ENCODE measurements at regions not wholly inside any gene's neighbourhood (a gene's known extent, or its start where the extent isn't known, plus 50 kb on each side); places are given as distances from the start of the nearest gene placed in this dataset.

- Histone ChIP-seq H3K9me3 (ENCODE audit: control insufficient read depth in 2 of 2, insufficient read depth in 1 of 2, low read length in 1 of 2) (no peaks in the 10 kb centered on the region), H3K27ac (ENCODE audit: low read depth in 1 of 2, low read length in 1 of 2) (no peak overlapping the region), H3K4me3 (ENCODE audit: low read length in 2 of 2) (no peak overlapping the region), H3K4me1 (ENCODE audit: control insufficient read depth in 2 of 2, insufficient read depth in 2 of 2, low read length in 2 of 2) (no peaks in the 10 kb centered on the region), H3K27me3 (ENCODE audit: control insufficient read depth in 2 of 2, insufficient read depth in 1 of 2, low read length in 1 of 2) (no peaks in the 10 kb centered on the region), H3K36me3 (ENCODE audit: control insufficient read depth in 2 of 2, insufficient read depth in 2 of 2, low read length in 1 of 2) (no peaks in the 10 kb centered on the region)
- WGBS = 77% methylated on average over 23 of the region's 23 CpGs
- DNase-seq (ENCODE audit: low read depth in 6 of 9, low spot score in 9 of 9) = no peak
These were observed 159.1 kb downstream of the OLFM1 start for GRCh38 chr9:135246248-135247205.

GRCh38 chr9:135247227-135247930 lies 159.9 kb downstream of the OLFM1 start:
- 89% methylated on average over 27 of the region's 27 CpGs for WGBS
- no peak for DNase-seq (ENCODE audit: low read depth in 6 of 9, low spot score in 9 of 9)
- H3K36me3 ChIP-seq (ENCODE audit: control insufficient read depth in 2 of 2, insufficient read depth in 2 of 2, low read length in 1 of 2) = no peaks in the 10 kb centered on the region

GRCh38 chr9:135248111-135248510 lies 160.6 kb downstream of the OLFM1 start:
- H3K36me3 ChIP-seq (ENCODE audit: control insufficient read depth in 2 of 2, insufficient read depth in 2 of 2, low read length in 1 of 2) = no peaks in the 10 kb centered on the region
- H3K27me3 ChIP-seq (ENCODE audit: control insufficient read depth in 2 of 2, insufficient read depth in 1 of 2, low read length in 1 of 2) = peaks cover 3 to 4% of the 10 kb centered on the region in 2 donors
- H3K4me3 ChIP-seq (ENCODE audit: low read length in 2 of 2) = no peak overlapping the region
- H3K4me1 ChIP-seq (ENCODE audit: control insufficient read depth in 2 of 2, insufficient read depth in 2 of 2, low read length in 2 of 2) = no peaks in the 10 kb centered on the region
- no peak for DNase-seq (ENCODE audit: low read depth in 6 of 9, low spot score in 9 of 9)
- WGBS = 89% methylated on average over 8 of the region's 8 CpGs
- H3K9me3 ChIP-seq (ENCODE audit: control insufficient read depth in 2 of 2, insufficient read depth in 1 of 2, low read length in 1 of 2) = no peaks in the 10 kb centered on the region
- H3K27ac ChIP-seq (ENCODE audit: low read depth in 1 of 2, low read length in 1 of 2) = no peak overlapping the region

More at GRCh38 chr9:135247227-135247930, 159.9 kb downstream of the OLFM1 start:
- H3K4me1 ChIP-seq (ENCODE audit: control insufficient read depth in 2 of 2, insufficient read depth in 2 of 2, low read length in 2 of 2) = no peaks in the 10 kb centered on the region
- no peaks in the 10 kb centered on the region for H3K27me3 ChIP-seq (ENCODE audit: control insufficient read depth in 2 of 2, insufficient read depth in 1 of 2, low read length in 1 of 2)
- no peaks in the 10 kb centered on the region for H3K9me3 ChIP-seq (ENCODE audit: control insufficient read depth in 2 of 2, insufficient read depth in 1 of 2, low read length in 1 of 2)
- H3K4me3 ChIP-seq (ENCODE audit: low read length in 2 of 2) = no peak overlapping the region
- no peak overlapping the region for H3K27ac ChIP-seq (ENCODE audit: low read depth in 1 of 2, low read length in 1 of 2)

- WGBS = 97% methylated on average over 12 of the region's 12 CpGs
These were observed 161.3 kb downstream of the OLFM1 start for GRCh38 chr9:135248721-135249120.

GRCh38 chr9:135249191-135249590 lies 161.7 kb downstream of the OLFM1 start:
- no peaks in the 10 kb centered on the region for H3K4me1 ChIP-seq (ENCODE audit: control insufficient read depth in 2 of 2, insufficient read depth in 2 of 2, low read length in 2 of 2)
- no peak for DNase-seq (ENCODE audit: low read depth in 6 of 9, low spot score in 9 of 9)
- no peaks in the 10 kb centered on the region for H3K9me3 ChIP-seq (ENCODE audit: control insufficient read depth in 2 of 2, insufficient read depth in 1 of 2, low read length in 1 of 2)
- H3K27me3 ChIP-seq (ENCODE audit: control insufficient read depth in 2 of 2, insufficient read depth in 1 of 2, low read length in 1 of 2) = peaks cover 5 to 9% of the 10 kb centered on the region in 2 donors
- H3K4me3 ChIP-seq (ENCODE audit: low read length in 2 of 2) = no peak overlapping the region
- no peaks in the 10 kb centered on the region for H3K36me3 ChIP-seq (ENCODE audit: control insufficient read depth in 2 of 2, insufficient read depth in 2 of 2, low read length in 1 of 2)
- H3K27ac ChIP-seq (ENCODE audit: low read depth in 1 of 2, low read length in 1 of 2) = no peak overlapping the region
- 94% methylated on average over 9 of the region's 9 CpGs for WGBS

More at GRCh38 chr9:135248721-135249120, 161.3 kb downstream of the OLFM1 start:
- Histone ChIP-seq H3K4me1 (ENCODE audit: control insufficient read depth in 2 of 2, insufficient read depth in 2 of 2, low read length in 2 of 2) (no peaks in the 10 kb centered on the region), H3K27me3 (ENCODE audit: control insufficient read depth in 2 of 2, insufficient read depth in 1 of 2, low read length in 1 of 2) (peaks cover 5 to 7% of the 10 kb centered on the region in 2 donors), H3K4me3 (ENCODE audit: low read length in 2 of 2) (no peak overlapping the region), H3K36me3 (ENCODE audit: control insufficient read depth in 2 of 2, insufficient read depth in 2 of 2, low read length in 1 of 2) (no peaks in the 10 kb centered on the region), H3K9me3 (ENCODE audit: control insufficient read depth in 2 of 2, insufficient read depth in 1 of 2, low read length in 1 of 2) (no peaks in the 10 kb centered on the region), H3K27ac (ENCODE audit: low read depth in 1 of 2, low read length in 1 of 2) (no peak overlapping the region)
- no peak for DNase-seq (ENCODE audit: low read depth in 6 of 9, low spot score in 9 of 9)

- H3K4me3 ChIP-seq (ENCODE audit: low read length in 2 of 2) = no peak overlapping the region
- DNase-seq (ENCODE audit: low read depth in 6 of 9, low spot score in 9 of 9) = no peak
- H3K36me3 ChIP-seq (ENCODE audit: control insufficient read depth in 2 of 2, insufficient read depth in 2 of 2, low read length in 1 of 2) = no peaks in the 10 kb centered on the region
- H3K9me3 ChIP-seq (ENCODE audit: control insufficient read depth in 2 of 2, insufficient read depth in 1 of 2, low read length in 1 of 2) = no peaks in the 10 kb centered on the region
- WGBS = 96% methylated on average over 8 of the region's 8 CpGs
- H3K27ac ChIP-seq (ENCODE audit: low read depth in 1 of 2, low read length in 1 of 2) = no peak overlapping the region
- no peaks in the 10 kb centered on the region for H3K4me1 ChIP-seq (ENCODE audit: control insufficient read depth in 2 of 2, insufficient read depth in 2 of 2, low read length in 2 of 2)
- peaks cover 5 to 10% of the 10 kb centered on the region in 2 donors for H3K27me3 ChIP-seq (ENCODE audit: control insufficient read depth in 2 of 2, insufficient read depth in 1 of 2, low read length in 1 of 2)
These were observed 162.2 kb downstream of the OLFM1 start for GRCh38 chr9:135249711-135250110.

- Histone ChIP-seq H3K4me3 (ENCODE audit: low read length in 2 of 2) (no peak overlapping the region), H3K27ac (ENCODE audit: low read depth in 1 of 2, low read length in 1 of 2) (no peak overlapping the region), H3K9me3 (ENCODE audit: control insufficient read depth in 2 of 2, insufficient read depth in 1 of 2, low read length in 1 of 2) (no peaks in the 10 kb centered on the region), H3K4me1 (ENCODE audit: control insufficient read depth in 2 of 2, insufficient read depth in 2 of 2, low read length in 2 of 2) (peaks cover 0 to 2% of the 10 kb centered on the region in 2 donors), H3K36me3 (ENCODE audit: control insufficient read depth in 2 of 2, insufficient read depth in 2 of 2, low read length in 1 of 2) (no peaks in the 10 kb centered on the region), H3K27me3 (ENCODE audit: control insufficient read depth in 2 of 2, insufficient read depth in 1 of 2, low read length in 1 of 2) (peaks cover 5 to 10% of the 10 kb centered on the region in 2 donors)
- no peak for DNase-seq (ENCODE audit: low read depth in 6 of 9, low spot score in 9 of 9)
- 91% methylated on average over 6 of the region's 6 CpGs for WGBS
These were observed 163.9 kb downstream of the OLFM1 start for GRCh38 chr9:135251331-135251761.

- Histone ChIP-seq H3K27ac (ENCODE audit: low read depth in 1 of 2, low read length in 1 of 2) (no peak overlapping the region), H3K9me3 (ENCODE audit: control insufficient read depth in 2 of 2, insufficient read depth in 1 of 2, low read length in 1 of 2) (no peaks in the 10 kb centered on the region), H3K27me3 (ENCODE audit: control insufficient read depth in 2 of 2, insufficient read depth in 1 of 2, low read length in 1 of 2) (peaks cover 5 to 10% of the 10 kb centered on the region in 2 donors), H3K4me3 (ENCODE audit: low read length in 2 of 2) (no peak overlapping the region), H3K4me1 (ENCODE audit: control insufficient read depth in 2 of 2, insufficient read depth in 2 of 2, low read length in 2 of 2) (peaks cover 0 to 2% of the 10 kb centered on the region in 2 donors), H3K36me3 (ENCODE audit: control insufficient read depth in 2 of 2, insufficient read depth in 2 of 2, low read length in 1 of 2) (no peaks in the 10 kb centered on the region)
- 93% methylated on average over 30 of the region's 30 CpGs for WGBS
- no peak for DNase-seq (ENCODE audit: low read depth in 6 of 9, low spot score in 9 of 9)
These were observed 164.7 kb downstream of the OLFM1 start for GRCh38 chr9:135251996-135252760.

All from thymus (tissue), 11 donors.